Activated CD8-positive, alpha-beta memory T cell treated with anti-CD3 and anti-CD28 coated beads, Interleukin-2, amount 50 U/mL, for 48 hours (primary cell): ENCODE measurements at regions not wholly inside any gene's neighbourhood (a gene's known extent, or its start where the extent isn't known, plus 50 kb on each side); places are given as distances from the start of the nearest gene placed in this dataset.

Experiments used
- DNase-seq: peaks from one replicate; pipeline ENCODE4 v3.0.0-alpha.2; 2020

DNA sequence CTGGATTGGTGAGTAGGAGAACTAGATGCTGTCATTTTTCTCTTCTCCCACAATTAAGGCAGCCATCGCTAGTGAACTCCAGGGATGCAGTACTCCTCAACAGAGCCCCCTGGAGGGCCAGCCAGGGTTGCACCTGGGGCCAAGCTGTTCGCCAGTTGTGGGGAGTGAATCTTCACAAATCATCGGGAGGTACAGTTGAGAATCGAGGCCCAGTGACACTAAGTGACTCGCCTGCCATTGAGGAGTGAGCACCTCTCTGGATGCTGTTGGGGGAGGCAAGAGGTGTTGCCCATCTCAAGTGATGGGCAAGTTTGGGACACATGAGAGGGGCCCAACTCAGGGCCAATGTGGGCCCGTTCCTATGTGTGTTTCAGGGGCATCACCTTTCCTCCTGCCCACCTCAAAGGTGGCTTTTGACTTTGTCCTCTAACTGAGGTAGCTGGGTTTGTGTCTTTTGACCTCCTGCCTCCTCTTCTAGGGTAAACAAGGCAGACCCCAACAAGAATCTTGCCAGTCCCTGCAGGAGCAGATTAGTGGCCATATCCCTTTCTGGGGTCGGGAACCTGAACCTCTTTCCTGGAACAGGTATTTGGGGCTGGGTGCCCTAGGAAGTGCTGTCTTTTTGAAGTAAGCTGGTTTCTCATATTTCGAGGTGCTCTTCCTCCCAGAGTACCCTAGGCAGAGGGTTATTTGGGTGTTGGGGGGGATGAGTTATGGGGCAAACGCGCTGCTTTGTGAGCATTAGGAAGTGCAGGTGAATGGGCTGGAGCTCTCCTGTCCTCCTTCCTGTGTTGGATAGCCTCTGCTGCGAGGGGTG is 181.2 kb downstream of the MACROH2A1 start:
- DNase-seq: peak; percentile 51

DNA sequence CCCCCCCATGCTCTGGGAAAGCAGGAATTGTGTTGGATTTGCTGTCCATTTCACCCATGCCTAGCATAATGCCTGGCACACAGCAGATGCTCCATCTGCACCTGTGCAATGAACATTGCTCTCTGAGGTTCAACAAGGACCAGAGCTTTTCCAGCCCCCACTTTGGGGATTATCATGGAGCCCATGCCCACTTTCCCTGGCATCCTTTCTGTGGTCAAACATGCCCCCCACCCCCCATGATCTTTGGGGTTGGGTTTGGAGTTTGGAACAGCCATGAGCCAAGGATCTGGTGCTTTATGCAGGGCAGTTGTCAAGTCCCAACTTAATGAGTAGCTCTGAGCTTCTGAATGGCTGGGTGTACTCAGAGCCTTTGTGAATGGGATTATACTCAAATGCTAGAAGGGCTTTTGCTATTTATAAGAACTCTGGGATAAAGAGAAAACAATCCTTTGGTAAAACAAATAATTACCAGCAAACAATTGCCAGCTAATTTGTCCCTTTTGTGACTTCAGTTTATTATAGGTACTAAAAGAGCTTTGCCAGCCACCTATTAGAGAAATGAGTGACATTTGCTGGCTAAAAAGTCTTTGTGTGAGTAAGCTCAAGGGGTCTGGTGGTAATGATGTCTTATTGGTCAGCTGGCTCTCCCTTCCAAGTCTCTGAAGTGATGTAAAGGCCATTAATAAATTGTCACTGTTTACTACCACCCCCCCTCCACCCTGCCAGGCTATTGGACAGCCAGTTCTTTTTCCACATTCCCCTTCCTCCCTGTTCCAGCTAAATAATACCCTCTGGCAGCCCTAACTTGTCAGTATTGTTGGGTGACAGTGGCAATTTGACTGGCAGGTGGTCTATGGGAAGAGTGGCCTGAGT is 182.3 kb downstream of the MACROH2A1 start:
- DNase-seq: peak; percentile 6

DNA sequence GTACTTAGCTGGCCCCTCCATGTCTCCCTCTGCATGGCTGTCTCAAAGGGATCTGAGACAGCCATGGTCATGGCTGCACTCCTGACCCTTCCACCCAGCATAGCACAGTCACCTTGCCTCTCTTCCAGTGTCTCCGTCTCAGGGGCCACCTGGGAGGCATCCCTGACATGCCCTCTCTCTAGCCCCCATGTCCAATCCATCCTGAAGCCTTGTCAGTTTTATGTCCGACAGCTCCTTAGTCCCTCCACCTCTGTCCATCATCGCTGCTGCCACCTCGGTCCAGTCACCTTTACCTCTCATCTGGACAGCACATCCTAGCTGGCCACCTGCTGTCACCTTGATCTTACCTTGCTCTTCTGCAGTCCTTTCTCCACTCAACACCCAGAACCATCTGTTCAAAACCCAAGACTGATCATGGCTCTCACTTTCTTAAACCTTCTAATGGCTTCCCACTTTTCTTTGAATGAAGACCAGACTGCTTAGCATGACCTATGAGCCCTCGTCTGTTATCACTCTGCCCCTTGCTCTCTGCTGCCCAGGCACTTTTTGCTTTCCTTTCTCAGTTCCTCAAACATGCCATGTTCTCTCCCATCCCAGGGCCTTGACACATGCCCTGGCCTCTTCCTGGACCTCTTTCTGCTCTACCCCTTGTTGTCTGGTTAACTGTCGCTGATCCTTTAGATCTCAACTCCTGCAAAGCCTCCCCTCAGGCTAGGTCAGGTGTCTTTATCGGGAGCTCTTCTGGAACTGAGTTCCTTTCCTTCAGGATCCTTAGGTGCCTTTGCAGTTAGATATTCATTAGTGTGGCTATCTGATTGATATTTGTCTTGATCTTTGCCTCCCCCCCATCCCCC is 181.8 kb upstream of the PITX1 start:
- DNase-seq: peak; percentile 34

DNA sequence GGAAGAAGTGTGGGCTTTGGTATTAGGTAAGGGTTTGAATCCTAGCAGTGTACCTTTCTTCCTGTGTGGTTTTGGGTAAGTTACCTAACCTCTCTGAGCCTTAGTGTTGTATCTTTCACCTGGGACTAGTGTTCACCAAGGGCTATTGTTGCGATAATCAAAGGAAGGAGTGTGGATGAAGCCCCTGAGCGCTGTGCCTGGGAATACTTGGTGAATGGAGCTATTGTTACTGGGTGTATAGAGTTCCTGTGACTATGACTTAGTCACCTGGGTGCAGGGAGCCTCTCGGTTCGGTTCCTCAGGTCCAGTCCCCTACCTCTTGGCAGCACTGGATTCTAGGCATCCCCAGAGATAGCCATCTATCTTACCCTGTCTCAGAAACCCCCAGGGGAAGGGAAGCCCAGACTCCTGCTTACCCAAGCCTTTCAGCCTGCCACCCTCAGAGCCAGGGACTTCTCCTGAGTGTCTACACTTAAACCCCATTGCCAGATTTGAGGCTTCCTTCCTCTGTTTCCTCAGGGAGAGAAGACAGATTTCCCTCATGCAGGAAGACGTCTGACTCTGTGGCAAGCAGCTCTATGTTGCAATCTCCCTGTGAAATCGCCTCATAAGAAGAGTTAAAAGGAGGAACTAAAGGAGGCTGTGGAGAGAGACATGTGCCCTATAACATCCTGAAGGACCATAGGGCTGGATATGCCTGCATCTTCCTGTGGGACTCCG is 181.0 kb upstream of the PITX1 start:
- peak; percentile 39 for DNase-seq

DNA sequence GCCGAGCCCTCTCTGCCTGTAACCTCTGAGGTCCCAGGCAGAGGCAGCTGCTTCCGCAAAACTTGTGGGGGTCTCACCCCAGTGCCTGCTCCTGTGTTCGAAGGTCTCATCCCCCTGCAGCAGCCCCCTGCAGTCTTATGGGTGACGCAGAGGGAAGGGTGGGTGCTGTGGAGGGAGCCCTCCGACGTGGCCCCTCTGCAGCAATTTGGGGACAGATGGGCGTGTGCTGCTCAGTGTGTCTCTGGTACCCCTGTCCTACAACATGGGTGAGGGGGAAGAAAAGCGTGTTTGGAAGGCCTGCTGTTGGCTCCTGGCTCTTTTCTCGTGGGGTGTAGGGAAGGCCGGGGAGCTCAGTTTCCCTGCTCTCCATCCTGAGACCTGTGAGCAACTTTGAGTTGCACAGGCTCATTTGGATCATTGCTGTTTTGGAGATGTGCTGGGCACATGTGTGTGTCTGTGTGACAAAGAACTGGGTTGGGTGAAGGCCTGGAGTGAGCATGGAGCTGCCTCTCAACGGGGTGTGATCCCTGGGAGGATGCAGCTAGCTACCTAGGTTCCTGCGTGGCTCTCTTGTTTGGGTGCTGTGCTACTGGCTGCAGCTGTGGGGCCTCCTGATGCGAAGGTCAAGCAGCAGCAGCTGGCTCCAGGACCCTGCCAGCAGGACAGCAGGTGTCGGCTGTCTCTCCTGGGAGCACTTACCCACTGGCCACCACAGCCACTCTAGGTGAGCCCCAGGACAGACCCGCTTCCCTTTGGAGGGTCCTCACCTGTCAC is 179.6 kb upstream of the PITX1 start:
- peak; percentile 32 for DNase-seq

DNA sequence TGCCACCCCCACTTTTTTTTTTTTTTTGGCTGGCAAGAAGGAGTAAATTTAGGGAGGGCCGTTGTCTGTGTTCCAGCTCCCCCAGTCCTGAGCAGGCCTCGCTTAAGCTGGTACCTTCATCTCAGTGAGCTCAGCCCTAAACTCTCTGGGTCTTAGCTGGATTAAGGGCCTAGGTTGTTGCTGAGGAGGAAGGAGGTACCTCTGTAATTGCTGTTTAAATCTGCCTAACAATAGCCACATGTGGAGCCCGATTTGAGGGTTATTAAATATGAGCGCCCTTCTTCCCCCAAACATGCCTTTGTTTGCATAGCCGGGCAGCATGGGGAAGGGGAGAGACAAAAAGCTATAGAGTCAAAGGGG is 179.0 kb upstream of the PITX1 start:
- DNase-seq: no peak

DNA sequence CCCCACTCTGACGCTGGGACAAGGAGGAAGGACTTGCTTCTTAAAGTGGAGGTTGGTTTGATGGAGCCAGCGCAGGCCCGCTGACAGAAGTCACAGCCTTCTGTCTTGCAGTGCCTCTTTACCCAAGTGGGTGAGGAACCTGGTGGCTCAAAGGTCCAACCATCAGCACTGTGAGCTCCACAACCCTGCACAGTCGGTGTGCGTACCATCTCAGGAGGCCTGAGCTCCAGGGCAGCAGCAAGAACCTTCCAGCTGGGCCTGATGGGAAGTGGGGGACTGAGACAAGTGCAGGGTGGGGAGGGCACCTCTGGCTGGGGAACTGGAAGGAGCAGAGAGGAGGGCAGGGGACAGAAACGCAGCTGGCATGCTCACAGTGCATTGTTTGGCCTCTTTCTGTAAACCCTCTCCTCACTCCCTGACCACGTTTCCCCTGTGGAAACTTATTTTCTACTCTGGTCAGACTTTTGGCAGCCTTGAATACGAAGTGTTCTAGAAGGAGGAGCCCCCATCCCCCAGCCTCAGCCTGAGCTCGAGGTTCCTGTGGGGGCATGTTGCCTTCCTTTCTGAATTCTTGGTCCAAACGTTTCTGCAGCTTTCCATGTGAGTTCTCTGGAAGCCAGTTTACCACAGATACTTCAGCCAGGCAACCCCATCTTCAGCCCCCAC is 178.5 kb upstream of the PITX1 start:
- peak; percentile 28 for DNase-seq

DNA sequence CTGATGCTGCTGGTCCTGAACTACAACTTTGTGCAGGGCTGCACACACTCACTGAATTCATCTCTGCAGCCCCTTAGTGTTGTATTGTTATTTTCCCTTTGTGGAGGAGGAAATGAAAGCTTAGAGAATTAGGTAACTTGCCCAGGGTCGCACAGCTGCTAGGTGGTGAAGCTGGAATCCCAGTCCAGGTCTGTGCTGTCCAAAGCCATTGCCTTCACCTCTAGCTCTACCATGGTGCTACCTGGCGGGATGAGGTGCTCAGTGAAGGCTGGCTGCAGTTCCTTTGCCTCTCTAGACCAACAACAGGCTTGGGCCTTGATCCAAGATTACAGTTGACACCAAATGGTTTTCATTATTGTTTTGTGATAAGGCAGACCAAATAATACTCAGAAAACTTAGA is 177.8 kb upstream of the PITX1 start:
- peak; percentile 15 for DNase-seq

DNA sequence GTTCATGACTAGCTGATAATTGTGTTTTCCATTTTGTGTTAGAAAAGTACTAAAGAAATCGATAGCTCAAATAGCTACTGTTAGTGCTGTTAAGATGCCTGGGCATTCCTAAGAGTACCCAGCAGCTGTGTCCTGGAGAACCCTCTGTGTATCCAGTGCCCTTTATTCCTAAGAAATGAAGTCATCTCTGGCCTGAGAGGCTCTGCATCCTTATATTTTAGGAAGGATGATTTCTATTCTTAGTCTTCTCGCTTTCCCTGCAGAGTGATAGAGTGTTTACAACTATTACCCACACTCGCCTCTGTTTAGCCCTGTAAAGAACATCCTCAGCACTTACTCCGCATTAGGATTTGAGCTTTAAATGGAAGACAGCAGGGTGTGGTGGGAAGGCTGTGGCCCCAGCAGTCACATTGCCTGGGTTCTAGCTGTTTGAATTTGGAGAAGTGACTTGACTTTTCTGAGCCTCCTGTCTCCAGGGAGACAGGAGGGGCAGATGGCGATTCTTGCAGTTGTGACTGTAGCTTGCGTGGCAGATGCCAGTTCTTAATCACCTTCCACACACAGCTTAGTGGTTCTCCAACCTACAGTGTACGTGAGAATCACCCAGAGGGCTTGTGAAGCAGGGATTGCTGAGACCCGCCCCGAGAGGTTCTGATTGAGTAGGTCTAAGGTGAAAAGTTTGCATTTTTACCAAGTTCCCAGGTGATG is 177.2 kb upstream of the PITX1 start:
- DNase-seq: peak; percentile 13

DNA sequence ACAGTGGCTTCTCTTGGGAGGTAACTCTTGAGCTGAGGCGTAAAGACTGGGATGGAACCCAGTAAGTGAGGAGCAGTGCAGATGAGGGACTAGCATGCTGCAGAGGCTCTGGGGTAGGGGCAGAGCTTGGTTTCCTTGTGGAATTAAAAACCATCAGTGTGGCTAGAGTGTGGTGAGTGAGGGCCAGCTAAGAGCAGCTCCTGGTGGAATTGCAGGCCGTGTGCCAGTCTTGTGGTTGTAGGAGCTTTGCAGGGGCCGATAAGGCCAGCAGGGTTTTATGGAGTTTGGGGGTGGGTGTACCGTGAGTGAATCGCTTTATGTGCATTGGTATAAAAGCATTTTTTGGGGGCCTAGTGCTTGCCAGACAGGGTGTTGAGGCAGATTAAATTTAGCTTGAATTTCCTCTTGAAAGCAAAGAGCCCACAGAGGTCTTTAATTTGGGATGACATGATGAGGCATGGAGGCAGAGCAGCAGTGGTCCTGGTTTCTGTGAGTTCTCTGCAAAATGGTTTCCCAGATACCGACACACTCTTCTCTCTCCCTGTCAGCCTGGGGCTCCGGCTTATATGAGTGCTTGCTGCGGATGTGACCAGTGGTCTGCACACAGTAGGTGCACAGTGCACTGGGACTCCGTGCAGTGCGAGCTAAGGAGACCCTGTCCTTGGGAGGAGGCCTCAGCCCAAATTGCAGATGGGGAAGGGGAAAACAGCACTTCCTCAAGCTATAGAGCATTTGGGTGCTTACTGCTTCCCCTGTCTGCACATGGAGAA is 176.4 kb upstream of the PITX1 start:
- peak; percentile 29 for DNase-seq

DNA sequence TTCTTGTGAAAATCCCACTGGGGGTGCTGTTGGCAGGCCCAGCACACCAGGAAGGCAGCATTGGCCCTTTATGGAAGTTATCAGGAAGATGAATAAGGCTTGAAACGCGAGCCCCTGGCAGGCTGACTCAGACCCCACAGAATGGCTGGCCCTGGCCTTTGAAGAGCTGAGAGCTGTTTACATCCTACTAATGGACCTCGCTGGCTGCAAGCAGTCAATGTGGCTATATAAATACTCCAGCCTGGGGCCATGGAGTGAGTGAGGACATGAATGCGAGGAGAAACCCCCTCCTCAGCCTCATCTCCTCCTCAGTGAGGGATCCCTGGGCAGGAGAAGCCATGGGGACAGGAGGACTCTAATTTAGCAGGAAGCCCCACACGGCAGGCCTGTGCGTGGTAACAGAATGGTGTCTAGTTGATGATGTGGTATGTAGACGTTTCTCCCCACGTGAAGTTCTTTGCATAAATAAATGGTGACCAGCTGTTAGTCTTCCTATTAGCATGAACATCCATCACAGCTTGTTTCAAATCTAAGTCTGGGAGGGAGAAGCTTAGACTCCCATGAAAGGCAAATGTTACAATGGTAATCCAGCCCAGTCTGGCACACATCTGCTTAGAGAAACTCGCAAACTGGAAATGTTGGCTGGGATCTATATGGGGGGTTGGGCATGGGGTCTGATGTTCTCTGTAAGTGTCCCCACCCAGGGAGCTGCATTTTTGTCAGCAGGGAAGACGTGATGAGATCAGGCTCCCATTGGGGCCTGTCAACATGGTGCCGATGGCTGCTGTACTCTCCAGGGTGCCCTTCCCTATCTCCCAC is 175.1 kb upstream of the PITX1 start:
- peak; percentile 29 for DNase-seq

DNA sequence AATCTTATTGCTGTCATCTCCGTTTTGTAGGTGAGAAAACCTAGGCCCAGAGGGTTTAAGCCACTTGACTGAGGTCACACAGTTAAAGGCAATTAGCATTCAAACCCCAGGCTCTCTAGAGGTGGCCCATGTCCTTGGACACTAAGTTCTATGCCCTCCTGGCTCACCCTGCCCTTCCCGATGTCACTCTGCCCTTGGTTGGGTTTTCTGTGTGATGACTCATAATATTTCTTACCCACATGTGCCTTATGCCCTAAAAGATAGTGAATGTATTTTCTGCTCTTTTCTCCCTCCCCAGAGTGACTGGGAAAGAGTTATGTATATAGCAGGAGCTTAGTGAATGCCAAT is 174.5 kb upstream of the PITX1 start:
- DNase-seq: peak; percentile 3

DNA sequence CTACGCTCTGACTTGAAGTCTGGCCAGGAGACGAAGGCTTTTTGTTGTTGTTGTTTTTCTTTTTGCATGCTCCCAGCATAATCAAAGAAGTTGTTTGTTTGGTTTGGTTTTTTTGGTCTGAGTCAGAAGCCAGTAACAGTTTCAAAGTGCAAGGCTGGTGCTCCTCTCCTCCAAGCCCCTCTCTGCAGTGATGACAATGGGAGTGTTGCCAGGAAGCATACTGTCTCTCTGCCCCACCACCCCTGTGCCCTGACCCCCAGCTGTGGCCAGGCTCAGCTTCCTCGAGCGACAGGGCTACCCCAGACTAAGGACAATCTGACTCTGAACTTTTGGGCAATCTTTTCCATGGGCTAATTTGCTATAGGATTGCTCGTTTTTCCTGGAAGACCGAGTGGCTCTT is 173.8 kb upstream of the PITX1 start:
- DNase-seq: no peak

DNA sequence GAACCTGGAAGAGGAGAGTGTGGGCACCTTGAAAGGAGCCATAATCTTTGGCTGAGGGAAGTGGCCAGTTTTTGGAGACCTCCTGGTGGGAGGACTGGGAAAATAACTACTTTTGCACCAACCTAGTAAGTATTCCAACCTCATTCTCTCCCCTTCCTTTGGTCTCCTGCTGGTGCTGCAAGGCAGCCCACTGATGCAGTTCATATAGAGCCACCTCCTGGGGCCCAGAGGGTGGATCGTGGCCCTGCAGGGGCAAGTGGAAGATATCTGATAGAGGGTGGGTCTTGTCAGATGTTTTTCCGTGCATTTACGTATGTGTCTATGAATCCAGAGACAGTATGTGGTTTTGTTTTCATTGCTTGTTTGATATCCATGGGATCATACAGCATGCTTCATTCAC is 172.8 kb upstream of the PITX1 start:
- DNase-seq: peak; percentile 8

DNA sequence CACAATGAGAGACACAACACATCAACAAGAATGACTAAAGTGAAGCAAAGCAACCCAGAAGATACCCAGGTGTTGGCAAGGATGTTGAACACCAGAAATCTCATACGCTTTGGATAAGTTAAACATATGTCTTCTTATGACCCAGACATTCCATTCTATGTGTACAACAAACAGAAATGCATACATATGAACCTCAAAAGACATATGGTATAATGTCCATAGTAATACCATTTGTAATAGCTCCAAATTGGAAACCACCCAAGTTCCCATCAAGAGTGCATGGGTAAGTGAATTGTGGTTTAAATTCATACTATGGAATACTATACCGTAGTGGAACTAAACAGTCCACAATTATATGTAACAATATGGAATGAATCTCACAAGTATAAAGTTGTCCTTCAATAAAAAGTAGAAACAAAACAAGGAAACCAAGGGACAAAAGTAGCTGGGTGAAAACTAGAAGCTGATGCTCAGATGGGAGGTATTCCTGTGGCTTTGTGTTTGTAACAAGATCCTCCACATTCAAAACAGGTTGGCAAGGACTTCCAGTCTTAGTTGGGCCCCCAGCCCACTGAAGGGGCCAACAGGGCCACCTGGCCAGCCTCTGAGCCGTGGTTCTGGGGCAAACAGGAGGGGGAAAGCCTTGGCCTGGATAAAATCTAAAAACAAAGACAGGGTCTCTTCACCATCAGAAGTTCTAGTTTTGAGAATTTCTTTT is 171.8 kb upstream of the PITX1 start:
- peak; percentile 3 for DNase-seq

DNA sequence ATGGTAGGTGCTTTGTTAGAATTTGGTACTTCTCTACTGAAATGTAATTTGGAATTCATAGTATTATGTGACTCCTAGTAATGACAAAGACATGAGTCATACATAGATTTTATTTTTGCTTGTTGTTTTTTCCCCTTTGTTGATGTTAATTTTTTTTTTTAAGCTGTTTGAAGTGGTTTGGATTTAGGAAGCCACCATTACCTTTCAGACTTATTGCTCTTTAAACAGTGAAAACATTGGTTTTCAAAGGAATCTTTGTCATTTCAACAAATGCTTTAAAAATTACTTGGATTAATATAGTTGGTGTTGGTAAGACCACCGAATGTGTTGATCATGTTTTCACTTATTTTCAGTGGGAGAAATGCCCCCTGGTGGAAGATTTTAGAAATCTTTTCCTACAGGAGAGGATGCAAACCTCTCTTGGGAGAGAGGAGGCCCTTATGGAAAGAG is 170.1 kb upstream of the PITX1 start:
- DNase-seq: no peak

DNA sequence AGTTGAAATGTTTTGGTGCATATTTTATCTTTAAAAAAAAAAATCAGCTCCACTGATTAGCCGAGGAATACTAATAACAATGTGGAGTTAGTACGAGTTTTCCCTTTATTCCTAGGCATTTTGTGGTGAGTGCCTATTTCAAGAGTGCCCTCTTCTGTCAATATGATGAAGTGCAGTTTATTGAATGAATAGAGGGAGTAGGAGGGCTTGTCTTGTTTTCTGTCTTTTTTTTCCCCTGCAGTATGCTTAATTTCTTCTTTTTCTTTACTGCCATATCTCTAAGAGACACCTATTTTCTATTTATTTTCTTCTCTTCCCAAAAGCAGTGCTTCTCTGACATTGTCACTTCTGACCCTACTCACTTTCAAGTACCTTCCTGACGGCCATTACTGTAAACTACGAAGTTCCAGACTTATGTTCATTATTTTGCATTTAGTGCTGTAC is 169.6 kb upstream of the PITX1 start:
- no peak for DNase-seq

DNA sequence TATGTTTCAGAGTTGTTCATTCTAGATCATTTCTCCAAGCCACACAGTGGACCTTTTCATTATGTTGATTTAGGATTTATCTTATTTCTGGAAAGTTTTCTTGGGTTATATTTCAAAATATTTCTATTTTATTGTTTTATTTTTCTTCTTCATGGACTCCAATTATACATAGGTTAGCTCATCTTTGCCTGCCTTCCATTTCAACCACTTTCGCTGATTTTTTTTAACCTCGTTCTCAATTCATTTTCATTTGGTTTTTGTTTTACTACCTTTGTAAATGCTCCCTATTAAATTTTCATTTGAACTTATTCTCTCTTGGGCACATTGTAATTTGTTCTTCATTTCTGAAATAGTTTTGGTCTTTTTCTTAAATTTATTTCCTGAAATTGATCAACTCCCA is 169.0 kb upstream of the PITX1 start:
- no peak for DNase-seq
